OCI-LY1 (cell line): ENCODE measurements at regions not wholly inside any gene's neighbourhood (a gene's known extent, or its start where the extent isn't known, plus 50 kb on each side); places are given as distances from the start of the nearest gene placed in this dataset.

Experiments used
- EZH2 ChIP-seq: fragments of 200-600 bp; sonication (generic), shearing (Covaris generic); IDR thresholded peaks from 2 replicates; pipeline ENCODE4 v1.8.0; 2017; ENCODE audit warnings: borderline replicate concordance, mixed run types, mild to moderate bottlenecking, antibody characterized with exemption, low read length, moderate library complexity, mixed read lengths
- TF ChIP-seq, protein P1 (sequence below): fragments of 200-600 bp; sonication (generic), shearing (Covaris generic); IDR thresholded peaks from 2 replicates; pipeline ENCODE4 v1.5.1; 2017; ENCODE audit warnings: mild to moderate bottlenecking, antibody characterized with exemption, low read length, moderate library complexity, mixed read lengths

DNA sequence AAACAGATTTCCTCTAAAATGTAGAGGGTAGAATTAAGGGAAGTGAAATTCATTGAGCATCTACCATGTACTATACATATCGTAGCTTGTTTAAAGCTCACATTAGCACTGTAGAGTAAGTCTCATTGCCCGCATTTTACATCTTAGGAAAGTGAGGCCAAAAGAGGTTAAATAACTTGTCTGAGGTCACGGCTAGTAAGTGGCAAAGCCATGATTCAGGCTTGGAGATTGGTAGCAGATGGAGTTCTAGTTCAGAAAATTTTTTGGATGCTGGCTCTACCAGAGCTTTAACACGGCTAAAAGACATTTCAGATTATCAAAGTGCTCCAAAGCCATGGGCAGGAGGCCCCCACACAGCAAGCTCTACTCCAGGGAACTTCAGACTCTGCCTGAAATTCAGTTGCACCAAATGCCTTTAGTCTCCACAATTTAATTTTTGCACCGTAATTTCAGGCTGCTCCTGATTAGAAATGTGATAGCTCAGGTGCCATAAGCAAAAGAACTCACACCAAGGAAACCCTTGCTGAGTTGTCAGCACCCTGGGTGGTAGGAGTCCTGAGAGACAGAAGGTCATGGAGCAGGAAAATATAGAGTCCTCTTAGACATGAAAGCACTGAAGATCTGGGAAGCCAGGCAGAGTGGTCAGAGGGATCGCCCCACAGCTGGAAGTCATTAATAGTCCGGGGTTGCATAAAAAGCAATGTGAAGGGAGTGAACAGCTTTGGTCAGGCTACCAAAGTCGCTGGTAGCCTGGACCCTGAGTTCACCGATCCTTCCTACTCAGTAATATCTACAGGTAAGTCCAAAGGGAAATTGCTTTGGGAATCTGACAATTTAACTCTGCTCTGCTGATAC is 55.2 kb upstream of the ASIP start:
- TF ChIP-seq, protein P1, sequence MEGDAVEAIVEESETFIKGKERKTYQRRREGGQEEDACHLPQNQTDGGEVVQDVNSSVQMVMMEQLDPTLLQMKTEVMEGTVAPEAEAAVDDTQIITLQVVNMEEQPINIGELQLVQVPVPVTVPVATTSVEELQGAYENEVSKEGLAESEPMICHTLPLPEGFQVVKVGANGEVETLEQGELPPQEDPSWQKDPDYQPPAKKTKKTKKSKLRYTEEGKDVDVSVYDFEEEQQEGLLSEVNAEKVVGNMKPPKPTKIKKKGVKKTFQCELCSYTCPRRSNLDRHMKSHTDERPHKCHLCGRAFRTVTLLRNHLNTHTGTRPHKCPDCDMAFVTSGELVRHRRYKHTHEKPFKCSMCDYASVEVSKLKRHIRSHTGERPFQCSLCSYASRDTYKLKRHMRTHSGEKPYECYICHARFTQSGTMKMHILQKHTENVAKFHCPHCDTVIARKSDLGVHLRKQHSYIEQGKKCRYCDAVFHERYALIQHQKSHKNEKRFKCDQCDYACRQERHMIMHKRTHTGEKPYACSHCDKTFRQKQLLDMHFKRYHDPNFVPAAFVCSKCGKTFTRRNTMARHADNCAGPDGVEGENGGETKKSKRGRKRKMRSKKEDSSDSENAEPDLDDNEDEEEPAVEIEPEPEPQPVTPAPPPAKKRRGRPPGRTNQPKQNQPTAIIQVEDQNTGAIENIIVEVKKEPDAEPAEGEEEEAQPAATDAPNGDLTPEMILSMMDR = no peak
- TF ChIP-seq EZH2 = no peak
